K562 (cell line): ENCODE measurements at regions not wholly inside any gene's neighbourhood (a gene's known extent, or its start where the extent isn't known, plus 50 kb on each side); places are given as distances from the start of the nearest gene placed in this dataset.

Experiments
- ATAC-seq: fragments of 200-7000 bp; cut with Tn5 transposase; 3 replicates; pipeline ENCODE4 v1.9.1; 2020; ENCODE audit warnings: moderate library complexity
- BruUV-seq: library from RNA; stranded (reverse); fragments of 400-500 nt; replicated peaks from 2 replicates; lab custom pipeline; 2021; lab: Mats Ljungman, UMichigan
- CTCF ChIA-PET: fragments of 300-600 bp; formaldehyde crosslinking; extraction: SDS; loops from one replicate; lab custom pipeline; 2021; ENCODE audit warnings: low intra/inter-chr PET ratio; lab: Yijun Ruan, JAX
- POLR2A ChIA-PET: fragments of 300-600, 350-650 bp; sonication (Branson Sonifier 250); formaldehyde crosslinking; extraction: SDS; loops from one replicate; lab custom pipeline; 2021; ENCODE audit warnings: antibody characterized with exemption, inconsistent platforms; lab: Yijun Ruan, JAX
- DNase-seq, 4 experiments: peaks; one replicate each; pipeline versions ENCODE4 v3.0.0 to v3.0.0-alpha.2; 2011 to 2018; ENCODE audit warnings: low spot score in 3 of 4, mixed read lengths in 3 of 4; ENCODE audit errors: extremely low read depth in 1 of 4
- FAIRE-seq: peaks from 2 replicates; lab custom pipeline; 2011; peaks lifted over from hg19 to GRCh38; lab: Jason Lieb, UNC
- H2AFZ ChIP-seq: 2 replicates; pipeline ENCODE4 v1.6.0; 2011; ENCODE audit warnings: low read depth, low read length, control low read depth, inconsistent platforms
- H3K27ac ChIP-seq: fragments of 200-600 bp; 3 replicates; pipeline ENCODE4 v1.8.0; 2011; ENCODE audit warnings: low read depth, mild to moderate bottlenecking, control low read depth, inconsistent platforms, low read length, moderate library complexity, mixed read lengths; ENCODE audit errors: extremely low read depth
- H3K27me3 ChIP-seq, 2 experiments: fragments of 300-600 bp in 1 of 2; 2 replicates in 1 of 2; 3 replicates in 1 of 2; pipeline versions ENCODE4 v1.6.0 to v1.8.0; 2011; ENCODE audit warnings: inconsistent platforms in 2 of 2, low read length in 2 of 2, mild to moderate bottlenecking in 1 of 2, mixed read lengths in 1 of 2, moderate library complexity in 1 of 2; ENCODE audit not compliant: control insufficient read depth in 2 of 2, insufficient read depth in 2 of 2
- H3K36me3 ChIP-seq: fragments of 300-600 bp; 3 replicates; pipeline ENCODE4 v1.8.0; 2011; ENCODE audit warnings: mild to moderate bottlenecking, low read length, inconsistent platforms; ENCODE audit not compliant: control insufficient read depth, insufficient read depth
- H3K4me1 ChIP-seq, 2 experiments: fragments of 200-600 bp in 1 of 2; replicated peaks in 1 of 2; 2 replicates in 1 of 2; 3 replicates in 1 of 2; pipeline versions ENCODE4 v1.5.1 to v1.8.0; 2011; ENCODE audit warnings: inconsistent platforms in 2 of 2, low read length in 2 of 2, mild to moderate bottlenecking in 1 of 2, mixed read lengths in 1 of 2, moderate library complexity in 1 of 2; ENCODE audit not compliant: control insufficient read depth in 2 of 2, insufficient read depth in 2 of 2
- H3K4me2 ChIP-seq: 2 replicates; pipeline ENCODE4 v1.6.1; 2011; ENCODE audit warnings: low read length, control low read depth, inconsistent platforms, mixed read lengths; ENCODE audit not compliant: insufficient read depth
- H3K4me3 ChIP-seq: fragments of 200-600 bp; sonication (generic), shearing (Covaris generic); 2 replicates; pipeline ENCODE4 v1.5.1; 2016; ENCODE audit warnings: control low read depth, inconsistent platforms
- H3K79me2 ChIP-seq: fragments of 200-600 bp; 3 replicates; pipeline ENCODE4 v1.8.0; 2011; ENCODE audit warnings: low read length, inconsistent platforms; ENCODE audit not compliant: control insufficient read depth, insufficient read depth
- H3K9ac ChIP-seq, 2 experiments: 2 replicates each; pipeline versions ENCODE4 v1.6.0 to v1.6.1; 2011; ENCODE audit warnings: low read depth in 2 of 2, low read length in 2 of 2, control low read depth in 1 of 2, inconsistent platforms in 1 of 2, mild to moderate bottlenecking in 1 of 2, mixed read lengths in 1 of 2; ENCODE audit not compliant: insufficient read depth in 1 of 2
- H3K9me1 ChIP-seq: one replicate; pipeline ENCODE4 v1.6.0; 2011; ENCODE audit warnings: inconsistent platforms, mild to moderate bottlenecking, low read length, moderate library complexity; ENCODE audit not compliant: control insufficient read depth, insufficient read depth
- H3K9me3 ChIP-seq: replicated peaks from 2 replicates; pipeline ENCODE4 v1.5.1; 2011; ENCODE audit warnings: low read depth, low read length, inconsistent platforms; ENCODE audit not compliant: control insufficient read depth, insufficient read depth
- H4K20me1 ChIP-seq: replicated peaks from 2 replicates; pipeline ENCODE4 v1.6.1; 2011; ENCODE audit warnings: low read length, inconsistent platforms, mixed read lengths; ENCODE audit not compliant: control insufficient read depth, insufficient read depth
- HDAC3 ChIP-seq: fragments of 450-650 bp; IDR thresholded peaks from 2 replicates; pipeline ENCODE4 v1.6.1; 2018; ENCODE audit warnings: borderline replicate concordance, mild to moderate bottlenecking, moderate library complexity; ENCODE audit not compliant: partially characterized antibody
- HSF4 ChIP-seq: fragments of 250-450 bp; sonication (Bioruptor Pico); IDR thresholded peaks from 2 replicates; pipeline ENCODE4 v2.1.2; 2022; ENCODE audit warnings: mild to moderate bottlenecking, moderate library complexity, borderline replicate concordance
- MBD1 ChIP-seq: fragments of 250-450 bp; sonication (Bioruptor Pico); IDR thresholded peaks from 2 replicates; pipeline ENCODE4 v1.8.0; 2022; ENCODE audit warnings: inconsistent platforms
- NRF1 ChIP-seq, 2 experiments: fragments of 450-650 bp; IDR thresholded peaks in 1 of 2; conservative IDR thresholded peaks in 1 of 2; 2 replicates each; pipeline ENCODE4 v1.6.1; 2014; ENCODE audit warnings: mild to moderate bottlenecking in 2 of 2
- SIX5 ChIP-seq, 2 experiments: IDR thresholded peaks; 2 replicates each; pipeline ENCODE4 v1.6.1; 2011; ENCODE audit warnings: low read length in 2 of 2, borderline replicate concordance in 1 of 2, low read depth in 1 of 2, mild to moderate bottlenecking in 1 of 2, moderate library complexity in 1 of 2; ENCODE audit not compliant: insufficient read depth in 1 of 2
- TGIF2 ChIP-seq: sonication (generic); formaldehyde crosslinking; IDR thresholded peaks from 2 replicates; pipeline ENCODE4 v1.8.1; 2022; ENCODE audit warnings: mild to moderate bottlenecking, missing genetic modification reagents, moderate library complexity
- ZNF699 ChIP-seq: fragments of 250-450 bp; sonication (Bioruptor Pico); IDR thresholded peaks from 2 replicates; pipeline ENCODE4 v1.8.0; 2021; ENCODE audit warnings: mild to moderate bottlenecking, moderate library complexity; ENCODE audit not compliant: insufficient replicate concordance
- WGBS: fragments of 100-300 bp; shearing (Covaris generic); methylation state at CpG from one replicate; pipeline ENCODE4 v1.1.6; 2016; ENCODE audit warnings: low coverage, mixed read lengths; ENCODE audit not compliant: insufficient coverage; ENCODE audit errors: missing lambda C conversion rate; 5-methylcytosine and 5-hydroxymethylcytosine counted together
- in situ Hi-C: fragments of 300-500 bp; cut with MboI; formaldehyde crosslinking; loops from 4 replicates; pipeline ENCODE4 v1.15.0; 2018; ENCODE audit warnings: inconsistent platforms, mixed read lengths
- intact Hi-C: fragments of 100-400 bp; cut with micrococcal nuclease; formaldehyde crosslinking; loops from 2 replicates; pipeline ENCODE4 v1.14.2; 2022

- no peak for TF ChIP-seq HDAC3
- TF ChIP-seq SIX5 (IDR thresholded peaks at IDR 0.05; ENCODE audit: borderline replicate concordance in 1 of 2, insufficient read depth in 1 of 2, low read depth in 1 of 2, low read length in 2 of 2), result no peak
- no peak for TF ChIP-seq TGIF2
- no peak for TF ChIP-seq ZNF699
Observed at GRCh38 chr20:56987986-56988385, 278.5 kb downstream of the BMP7 start (continued).

GRCh38 chr20:56988446-56988845 is 278.0 kb downstream of the BMP7 start:
- ChIA-PET POLR2A (no interaction called here), CTCF (no interaction called here)
- no peak for DNase-seq
- WGBS, result 4% methylated on average over 8 of the region's 8 CpGs
- Histone ChIP-seq H3K4me2 (peak overlapping the region; percentile 38; the same call in 1 of the 2 replicates), H3K27me3 (peaks cover 2 to 20% of the 10 kb centered on the region in 2 experiments; a peak in 3 of 5 replicates), H3K79me2 (no peaks in the 10 kb centered on the region), H3K36me3 (no peaks in the 10 kb centered on the region), H3K27ac (no peak overlapping the region), H4K20me1 (0 out of 2 replicates have a peak, but pooled peaks cover 3% of the 10 kb centered on the region), H3K9me3 (no peaks in the 10 kb centered on the region; the same call in 1 of the 2 replicates), H3K4me3 (no peak overlapping the region), H3K9me1 (peaks cover 4% of the 10 kb centered on the region), H3K4me1 (no peaks in the 10 kb centered on the region; a peak in 2 of 5 replicates), H3K9ac (no peak overlapping the region), H2AFZ (peak overlapping the region; percentile 1; the same call in 1 of the 2 replicates)
- ATAC-seq, result no peak
- BruUV-seq, result no TSS peak
- in situ Hi-C loops (no loop called here), intact Hi-C loops (no loop called here)
- TF ChIP-seq HSF4 (no peak), MBD1 (CRISPR knock-in tag) (no peak), NRF1 (conservative IDR thresholded peaks at IDR 0.05 in 1 of 2, IDR thresholded peaks at IDR 0.05 in 1 of 2) (no peak)
- FAIRE-seq, result no peak
